ENCODE measurements at regions not wholly inside any gene's neighbourhood (a gene's known extent, or its start where the extent isn't known, plus 50 kb on each side); places are given as distances from the start of the nearest gene placed in this dataset.

DNA sequence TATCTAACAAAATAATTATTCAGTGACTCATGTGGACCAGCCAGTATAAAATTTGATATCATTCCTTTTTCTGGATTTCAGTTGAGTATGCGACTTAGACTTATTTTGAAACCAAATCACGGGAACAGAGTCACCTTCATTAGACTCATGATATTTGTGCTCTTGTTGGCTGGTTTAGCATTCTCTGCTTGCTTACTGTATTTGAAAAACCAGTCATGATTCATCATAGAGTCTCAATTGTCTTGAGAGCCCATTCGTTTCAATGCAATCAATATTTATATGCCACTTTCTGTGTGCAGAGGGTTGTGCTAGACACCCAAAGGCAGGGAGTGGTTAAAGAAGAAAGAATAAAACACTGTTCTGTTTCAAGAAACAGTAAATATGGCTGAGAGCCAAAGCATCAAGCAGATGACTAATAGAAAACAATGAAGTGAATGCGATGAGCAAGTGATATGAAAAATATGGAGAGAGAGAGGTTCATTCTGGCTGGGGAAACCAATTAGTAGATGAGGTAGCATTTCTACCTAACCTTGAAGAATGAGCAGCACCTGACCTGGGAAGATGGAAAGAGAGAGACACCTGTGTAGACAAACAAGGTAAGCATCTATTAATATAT lies 99.6 kb upstream of the MBNL2 start:
- Histone ChIP-seq H3K27ac (ENCODE audit: low read depth, low read length) (no peak overlapping the region), H3K9ac (ENCODE audit: low read length) (no peak overlapping the region), H3K36me3 (ENCODE audit: low read length) (no peaks in the 10 kb centered on the region), H3K4me2 (ENCODE audit: low read depth, low read length, poor library complexity, severe bottlenecking) (no peak overlapping the region), H3K4me3 (ENCODE audit: insufficient read depth, low read length, poor library complexity, severe bottlenecking) (no peak overlapping the region), H3K27me3 (ENCODE audit: low read length) (no peaks in the 10 kb centered on the region), H3K79me2 (ENCODE audit: insufficient read depth, low read length) (no peaks in the 10 kb centered on the region), H3K9me2 (replicated peaks; ENCODE audit: insufficient read depth, low read length) (no peaks in the 10 kb centered on the region), H2AFZ (ENCODE audit: low read depth, low read length, severe bottlenecking) (no peak overlapping the region), H3K9me3 (ENCODE audit: insufficient read depth, low read length) (no peaks in the 10 kb centered on the region), H4K20me1 (ENCODE audit: low read depth, low read length) (no peaks in the 10 kb centered on the region), H3F3A (ENCODE audit: insufficient read depth) (no peaks in the 10 kb centered on the region)
- TF ChIP-seq, protein P1, sequence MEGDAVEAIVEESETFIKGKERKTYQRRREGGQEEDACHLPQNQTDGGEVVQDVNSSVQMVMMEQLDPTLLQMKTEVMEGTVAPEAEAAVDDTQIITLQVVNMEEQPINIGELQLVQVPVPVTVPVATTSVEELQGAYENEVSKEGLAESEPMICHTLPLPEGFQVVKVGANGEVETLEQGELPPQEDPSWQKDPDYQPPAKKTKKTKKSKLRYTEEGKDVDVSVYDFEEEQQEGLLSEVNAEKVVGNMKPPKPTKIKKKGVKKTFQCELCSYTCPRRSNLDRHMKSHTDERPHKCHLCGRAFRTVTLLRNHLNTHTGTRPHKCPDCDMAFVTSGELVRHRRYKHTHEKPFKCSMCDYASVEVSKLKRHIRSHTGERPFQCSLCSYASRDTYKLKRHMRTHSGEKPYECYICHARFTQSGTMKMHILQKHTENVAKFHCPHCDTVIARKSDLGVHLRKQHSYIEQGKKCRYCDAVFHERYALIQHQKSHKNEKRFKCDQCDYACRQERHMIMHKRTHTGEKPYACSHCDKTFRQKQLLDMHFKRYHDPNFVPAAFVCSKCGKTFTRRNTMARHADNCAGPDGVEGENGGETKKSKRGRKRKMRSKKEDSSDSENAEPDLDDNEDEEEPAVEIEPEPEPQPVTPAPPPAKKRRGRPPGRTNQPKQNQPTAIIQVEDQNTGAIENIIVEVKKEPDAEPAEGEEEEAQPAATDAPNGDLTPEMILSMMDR (IDR thresholded peaks at IDR 0.05; ENCODE audit: insufficient read depth, low read length, poor library complexity, severe bottlenecking) = no peak
- TF ChIP-seq EZH2phosphoT487 (conservative IDR thresholded peaks at IDR 0.05; ENCODE audit: low read length) = no peak

DNA sequence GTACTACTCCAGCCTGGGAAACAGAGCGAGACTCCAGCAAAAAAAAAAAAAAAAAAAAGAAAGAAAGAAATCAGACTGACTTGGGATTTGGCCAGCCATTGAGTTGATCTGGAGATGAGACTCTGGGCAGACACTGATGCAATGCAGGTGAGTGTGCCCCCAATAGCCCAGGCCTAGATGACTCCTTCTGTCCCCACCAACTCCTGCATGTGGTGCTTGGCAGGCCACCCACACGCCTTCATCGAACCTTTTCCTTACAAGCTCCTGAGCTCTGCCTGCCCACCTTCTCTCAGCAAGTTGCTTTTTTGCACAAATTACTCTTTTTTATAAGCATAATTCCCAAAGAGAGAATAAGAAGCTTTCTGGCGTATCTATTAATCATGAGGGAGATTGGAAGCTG lies 97.9 kb upstream of the MBNL2 start:
- H2AFZ ChIP-seq (ENCODE audit: low read depth, low read length, severe bottlenecking) = no peak overlapping the region
- no peaks in the 10 kb centered on the region for H3F3A ChIP-seq (ENCODE audit: insufficient read depth)
- H3K79me2 ChIP-seq (ENCODE audit: insufficient read depth, low read length) = no peaks in the 10 kb centered on the region

DNA sequence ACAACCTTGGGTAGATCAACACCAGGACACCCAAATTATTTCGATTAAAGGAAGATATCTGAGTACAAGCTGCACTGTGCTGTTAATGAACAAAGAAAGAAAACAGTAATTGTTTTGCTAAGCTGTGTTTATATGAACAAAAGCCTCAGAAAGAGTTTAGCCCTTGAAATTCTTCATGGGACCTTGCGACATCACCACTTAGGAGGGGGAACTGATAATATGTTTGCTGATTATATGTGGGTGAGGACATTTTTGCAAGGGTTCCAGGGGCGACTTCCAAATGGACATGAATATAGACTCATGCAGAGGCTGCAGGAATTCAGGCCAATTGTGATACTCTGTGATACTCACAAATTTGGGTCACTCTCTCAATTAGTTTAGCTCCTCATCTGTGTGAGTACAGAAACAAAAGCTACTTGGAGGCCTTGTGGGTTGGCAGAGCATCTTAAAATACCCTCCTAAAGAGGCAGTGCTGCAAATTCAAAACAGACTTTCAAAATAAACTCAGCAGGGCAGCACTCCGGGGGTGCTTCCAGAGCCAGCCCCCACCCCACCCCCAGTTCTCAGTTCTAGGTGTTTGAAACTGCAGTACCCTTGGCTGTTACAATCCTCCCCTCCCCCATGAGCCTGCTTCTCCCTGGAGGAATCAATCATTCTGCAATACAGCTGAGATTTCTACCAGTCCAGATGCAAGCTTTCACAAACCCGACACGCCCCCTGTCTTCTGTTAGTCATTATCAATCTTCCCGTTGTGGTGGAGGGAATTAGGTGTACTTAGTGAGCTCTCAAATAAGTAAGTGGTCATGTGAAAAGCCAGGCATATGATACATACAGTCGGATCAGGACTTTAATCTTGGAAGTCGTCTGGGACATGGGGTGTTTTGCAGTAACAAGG lies 97.0 kb upstream of the MBNL2 start:
- no peaks in the 10 kb centered on the region for H3K9me3 ChIP-seq (ENCODE audit: insufficient read depth, low read length)
- no peak overlapping the region for H2AFZ ChIP-seq (ENCODE audit: low read depth, low read length, severe bottlenecking)
- no peaks in the 10 kb centered on the region for H3K36me3 ChIP-seq (ENCODE audit: low read length)
- no peak overlapping the region for H3K4me3 ChIP-seq (ENCODE audit: insufficient read depth, low read length, poor library complexity, severe bottlenecking)
- H3K9me2 ChIP-seq (replicated peaks; ENCODE audit: insufficient read depth, low read length) = no peaks in the 10 kb centered on the region
- no peaks in the 10 kb centered on the region for H3F3A ChIP-seq (ENCODE audit: insufficient read depth)
- no peak overlapping the region for H3K27ac ChIP-seq (ENCODE audit: low read depth, low read length)
- no peaks in the 10 kb centered on the region for H4K20me1 ChIP-seq (ENCODE audit: low read depth, low read length)
- no peak overlapping the region for H3K4me2 ChIP-seq (ENCODE audit: low read depth, low read length, poor library complexity, severe bottlenecking)
- H3K79me2 ChIP-seq (ENCODE audit: insufficient read depth, low read length) = no peaks in the 10 kb centered on the region
- H3K9ac ChIP-seq (ENCODE audit: low read length) = no peak overlapping the region
- H3K27me3 ChIP-seq (ENCODE audit: low read length) = no peaks in the 10 kb centered on the region
- TF ChIP-seq, protein P1 (IDR thresholded peaks at IDR 0.05; ENCODE audit: insufficient read depth, low read length, poor library complexity, severe bottlenecking) = no peak
- TF ChIP-seq EZH2phosphoT487 (conservative IDR thresholded peaks at IDR 0.05; ENCODE audit: low read length) = no peak

More for the DNA sequence above, 97.9 kb upstream of the MBNL2 start:
- Histone ChIP-seq H3K27me3 (ENCODE audit: low read length) (no peaks in the 10 kb centered on the region), H3K4me3 (ENCODE audit: insufficient read depth, low read length, poor library complexity, severe bottlenecking) (no peak overlapping the region), H4K20me1 (ENCODE audit: low read depth, low read length) (no peaks in the 10 kb centered on the region), H3K9ac (ENCODE audit: low read length) (no peak overlapping the region), H3K4me2 (ENCODE audit: low read depth, low read length, poor library complexity, severe bottlenecking) (no peak overlapping the region), H3K9me3 (ENCODE audit: insufficient read depth, low read length) (no peaks in the 10 kb centered on the region), H3K27ac (ENCODE audit: low read depth, low read length) (no peak overlapping the region), H3K36me3 (ENCODE audit: low read length) (no peaks in the 10 kb centered on the region), H3K9me2 (replicated peaks; ENCODE audit: insufficient read depth, low read length) (no peaks in the 10 kb centered on the region)
- TF ChIP-seq EZH2phosphoT487 (conservative IDR thresholded peaks at IDR 0.05; ENCODE audit: low read length) = no peak
- TF ChIP-seq, protein P1 (IDR thresholded peaks at IDR 0.05; ENCODE audit: insufficient read depth, low read length, poor library complexity, severe bottlenecking) = no peak
